ENCODE measurements at regions not wholly inside any gene's neighbourhood (a gene's known extent, or its start where the extent isn't known, plus 50 kb on each side); places are given as distances from the start of the nearest gene placed in this dataset.
A peak's percentile ranks its signal among the peaks of the same experiment; 100 is the strongest.

- Histone ChIP-seq H2BK15ac (ENCODE audit: low read length) (no peak overlapping the region), H2AFZ (ENCODE audit: low read length) (no peak overlapping the region), H4K8ac (ENCODE audit: low read depth, low read length) (no peak overlapping the region), H3K4me2 (ENCODE audit: insufficient read depth, low read length, poor library complexity, severe bottlenecking) (no peak overlapping the region), H2BK5ac (ENCODE audit: low read length) (no peak overlapping the region), H3K27ac (replicated peaks; ENCODE audit: low read length) (no peak overlapping the region), H3K18ac (ENCODE audit: low read length) (no peak overlapping the region), H3K79me1 (ENCODE audit: low read depth, low read length) (peaks cover 2% of the 10 kb centered on the region), H3K4ac (ENCODE audit: low read length) (no peak overlapping the region), H2BK120ac (ENCODE audit: low read depth, low read length) (no peak overlapping the region), H2BK12ac (ENCODE audit: low read length) (no peak overlapping the region), H3K9me3 (replicated peaks in 1 of 2; ENCODE audit: control insufficient read depth in 2 of 2, insufficient read depth in 1 of 2, low read depth in 1 of 2, low read length in 2 of 2) (peaks cover 4 to 11% of the 10 kb centered on the region in 2 donors), H3K9ac (ENCODE audit: low read depth, low read length, poor library complexity) (no peak overlapping the region), H2AK5ac (ENCODE audit: low read depth, low read length) (no peak overlapping the region), H3K27me3 (ENCODE audit: control insufficient read depth in 3 of 3, insufficient read depth in 3 of 3, low read depth in 1 of 3, low read length in 3 of 3) (no peaks in the 10 kb centered on the region), H3K23ac (ENCODE audit: low read depth, low read length, poor library complexity) (no peak overlapping the region), H3K14ac (ENCODE audit: low read length) (no peak overlapping the region), H3K36me3 (replicated peaks in 1 of 2; ENCODE audit: control insufficient read depth in 2 of 2, insufficient read depth in 2 of 2, low read length in 2 of 2) (no peaks in the 10 kb centered on the region), H4K91ac (ENCODE audit: low read depth, low read length, poor library complexity) (no peak overlapping the region), H3K4me1 (ENCODE audit: control insufficient read depth in 2 of 2, insufficient read depth in 1 of 2, low read depth in 1 of 2, low read length in 2 of 2) (peaks cover 0 to 11% of the 10 kb centered on the region in 2 donors), H3K4me3 (ENCODE audit: low read length in 2 of 2) (no peak overlapping the region)
- no peak for DNase-seq (ENCODE audit: low spot score)
- WGBS, 2 donors (ENCODE audit: extremely low coverage in 2 of 2, insufficient read length in 2 of 2, insufficient replicate concordance in 1 of 2) = no CpG with 5 or more reads among the region's 3 CpGs
Measured at GRCh38 chr11:69424748-69425147, 56.7 kb upstream of the LINC01488 start.

GRCh38 chr11:69425444-69425843, 56.0 kb upstream of the LINC01488 start:
- no peak overlapping the region for H4K8ac ChIP-seq (ENCODE audit: low read depth, low read length)
- H3K23ac ChIP-seq (ENCODE audit: low read depth, low read length, poor library complexity) = no peak overlapping the region
- no peak overlapping the region for H2AFZ ChIP-seq (ENCODE audit: low read length)
- no peak overlapping the region for H3K18ac ChIP-seq (ENCODE audit: low read length)
- no peak overlapping the region for H3K4me2 ChIP-seq (ENCODE audit: insufficient read depth, low read length, poor library complexity, severe bottlenecking)
- no peak overlapping the region for H2BK12ac ChIP-seq (ENCODE audit: low read length)
- H3K27ac ChIP-seq (replicated peaks; ENCODE audit: low read length) = no peak overlapping the region
- no peaks in the 10 kb centered on the region for H3K36me3 ChIP-seq (replicated peaks in 1 of 2; ENCODE audit: control insufficient read depth in 2 of 2, insufficient read depth in 2 of 2, low read length in 2 of 2)
- no peak overlapping the region for H2AK5ac ChIP-seq (ENCODE audit: low read depth, low read length)
- H3K9ac ChIP-seq (ENCODE audit: low read depth, low read length, poor library complexity) = no peak overlapping the region
- no peak overlapping the region for H2BK5ac ChIP-seq (ENCODE audit: low read length)
- no peak overlapping the region for H2BK120ac ChIP-seq (ENCODE audit: low read depth, low read length)
- no peak overlapping the region for H3K4me3 ChIP-seq (ENCODE audit: low read length in 2 of 2)
- DNase-seq (ENCODE audit: low spot score) = no peak
- WGBS, 2 donors (ENCODE audit: extremely low coverage in 2 of 2, insufficient read length in 2 of 2, insufficient replicate concordance in 1 of 2) = no CpG with 5 or more reads among the region's 7 CpGs
- H2BK15ac ChIP-seq (ENCODE audit: low read length) = no peak overlapping the region
- no peak overlapping the region for H3K4ac ChIP-seq (ENCODE audit: low read length)
- no peaks in the 10 kb centered on the region for H3K27me3 ChIP-seq (ENCODE audit: control insufficient read depth in 3 of 3, insufficient read depth in 3 of 3, low read depth in 1 of 3, low read length in 3 of 3)
- no peak overlapping the region for H3K14ac ChIP-seq (ENCODE audit: low read length)
- H3K79me1 ChIP-seq (ENCODE audit: low read depth, low read length) = peaks cover 2% of the 10 kb centered on the region
- H3K9me3 ChIP-seq (replicated peaks in 1 of 2; ENCODE audit: control insufficient read depth in 2 of 2, insufficient read depth in 1 of 2, low read depth in 1 of 2, low read length in 2 of 2) = peaks cover 4 to 11% of the 10 kb centered on the region in 2 donors
- peaks cover 0 to 9% of the 10 kb centered on the region in 2 donors for H3K4me1 ChIP-seq (ENCODE audit: control insufficient read depth in 2 of 2, insufficient read depth in 1 of 2, low read depth in 1 of 2, low read length in 2 of 2)
- no peak overlapping the region for H4K91ac ChIP-seq (ENCODE audit: low read depth, low read length, poor library complexity)

- Histone ChIP-seq H3K18ac (ENCODE audit: low read length) (peak overlapping the region; percentile 41), H3K4ac (ENCODE audit: low read length) (no peak overlapping the region), H4K8ac (ENCODE audit: low read depth, low read length) (no peak overlapping the region), H2BK15ac (ENCODE audit: low read length) (no peak overlapping the region), H2AFZ (ENCODE audit: low read length) (no peak overlapping the region), H2BK120ac (ENCODE audit: low read depth, low read length) (no peak overlapping the region), H3K23ac (ENCODE audit: low read depth, low read length, poor library complexity) (no peak overlapping the region), H3K4me3 (ENCODE audit: low read length in 2 of 2) (no peak overlapping the region), H4K91ac (ENCODE audit: low read depth, low read length, poor library complexity) (no peak overlapping the region), H3K27me3 (ENCODE audit: control insufficient read depth in 3 of 3, insufficient read depth in 3 of 3, low read depth in 1 of 3, low read length in 3 of 3) (no peaks in the 10 kb centered on the region), H3K79me1 (ENCODE audit: low read depth, low read length) (peaks cover 2% of the 10 kb centered on the region), H2BK12ac (ENCODE audit: low read length) (no peak overlapping the region), H3K36me3 (replicated peaks in 1 of 2; ENCODE audit: control insufficient read depth in 2 of 2, insufficient read depth in 2 of 2, low read length in 2 of 2) (no peaks in the 10 kb centered on the region), H3K4me2 (ENCODE audit: insufficient read depth, low read length, poor library complexity, severe bottlenecking) (no peak overlapping the region), H3K9me3 (replicated peaks in 1 of 2; ENCODE audit: control insufficient read depth in 2 of 2, insufficient read depth in 1 of 2, low read depth in 1 of 2, low read length in 2 of 2) (peaks cover 4 to 11% of the 10 kb centered on the region in 2 donors), H3K4me1 (ENCODE audit: control insufficient read depth in 2 of 2, insufficient read depth in 1 of 2, low read depth in 1 of 2, low read length in 2 of 2) (peaks cover 0 to 4% of the 10 kb centered on the region in 2 donors), H3K27ac (replicated peaks; ENCODE audit: low read length) (no peak overlapping the region), H2AK5ac (ENCODE audit: low read depth, low read length) (no peak overlapping the region), H2BK5ac (ENCODE audit: low read length) (no peak overlapping the region), H3K9ac (ENCODE audit: low read depth, low read length, poor library complexity) (peak overlapping the region; percentile 39), H3K14ac (ENCODE audit: low read length) (no peak overlapping the region)
- no peak for DNase-seq (ENCODE audit: low spot score)
- no CpG with 5 or more reads among the region's 22 CpGs for WGBS, 2 donors (ENCODE audit: extremely low coverage in 2 of 2, insufficient read length in 2 of 2, insufficient replicate concordance in 1 of 2)
Measured at GRCh38 chr11:69425895-69426544, 55.4 kb upstream of the LINC01488 start.

DNA sequence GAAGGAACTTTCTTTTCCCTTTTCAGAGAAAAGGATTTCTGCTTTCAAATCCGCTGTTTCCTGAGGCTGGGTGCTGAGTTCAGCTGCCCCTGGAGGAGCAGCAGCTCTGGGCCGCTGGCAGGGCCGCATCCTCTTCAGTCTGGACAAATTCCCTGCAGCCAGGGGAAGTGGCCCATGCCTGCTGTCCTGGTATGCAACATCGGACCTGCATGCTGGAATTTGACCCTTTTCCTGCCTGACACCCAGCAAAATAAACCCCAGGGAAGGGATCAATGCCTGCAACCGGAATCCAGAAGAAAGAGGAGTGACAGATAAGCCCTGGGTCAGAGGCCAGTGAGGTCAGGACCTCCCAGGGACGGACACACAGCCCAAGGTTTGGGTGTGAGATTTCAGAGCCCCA, 54.1 kb upstream of the LINC01488 start:
- WGBS, 2 donors (ENCODE audit: extremely low coverage in 2 of 2, insufficient read length in 2 of 2, insufficient replicate concordance in 1 of 2) = no CpG with 5 or more reads among the region's 6 CpGs
- Histone ChIP-seq H3K4me3 (ENCODE audit: low read length in 2 of 2) (no peak overlapping the region), H3K4me2 (ENCODE audit: insufficient read depth, low read length, poor library complexity, severe bottlenecking) (no peak overlapping the region), H3K4ac (ENCODE audit: low read length) (no peak overlapping the region), H3K4me1 (ENCODE audit: control insufficient read depth in 2 of 2, insufficient read depth in 1 of 2, low read depth in 1 of 2, low read length in 2 of 2) (peaks cover 0 to 9% of the 10 kb centered on the region in 2 donors), H2BK15ac (ENCODE audit: low read length) (no peak overlapping the region), H2BK12ac (ENCODE audit: low read length) (no peak overlapping the region), H3K18ac (ENCODE audit: low read length) (no peak overlapping the region), H3K14ac (ENCODE audit: low read length) (no peak overlapping the region), H3K27me3 (ENCODE audit: control insufficient read depth in 3 of 3, insufficient read depth in 3 of 3, low read depth in 1 of 3, low read length in 3 of 3) (no peaks in the 10 kb centered on the region), H3K23ac (ENCODE audit: low read depth, low read length, poor library complexity) (no peak overlapping the region), H2AFZ (ENCODE audit: low read length) (no peak overlapping the region), H3K9me3 (replicated peaks in 1 of 2; ENCODE audit: control insufficient read depth in 2 of 2, insufficient read depth in 1 of 2, low read depth in 1 of 2, low read length in 2 of 2) (peaks cover 4 to 12% of the 10 kb centered on the region in 2 donors), H3K9ac (ENCODE audit: low read depth, low read length, poor library complexity) (no peak overlapping the region), H4K8ac (ENCODE audit: low read depth, low read length) (no peak overlapping the region), H2AK5ac (ENCODE audit: low read depth, low read length) (no peak overlapping the region), H4K91ac (ENCODE audit: low read depth, low read length, poor library complexity) (no peak overlapping the region), H2BK120ac (ENCODE audit: low read depth, low read length) (no peak overlapping the region), H3K79me1 (ENCODE audit: low read depth, low read length) (peaks cover 2% of the 10 kb centered on the region), H3K27ac (replicated peaks; ENCODE audit: low read length) (no peak overlapping the region), H3K36me3 (replicated peaks in 1 of 2; ENCODE audit: control insufficient read depth in 2 of 2, insufficient read depth in 2 of 2, low read length in 2 of 2) (no peaks in the 10 kb centered on the region), H2BK5ac (ENCODE audit: low read length) (no peak overlapping the region)
- DNase-seq (ENCODE audit: low spot score) = no peak

All from neuronal stem cell (in vitro differentiated cells).